ENCODE measurements at regions not wholly inside any gene's neighbourhood (a gene's known extent, or its start where the extent isn't known, plus 50 kb on each side); places are given as distances from the start of the nearest gene placed in this dataset.

GRCh38 chr11:116345575-116345974, 427.2 kb downstream of the BUD13 start:
- TF ChIP-seq CTCF (IDR thresholded peaks at IDR 0.05) (no peak), POLR2A (IDR thresholded peaks at IDR 0.05) (no peak)
